AML-193 (cell line): ENCODE measurements at regions not wholly inside any gene's neighbourhood (a gene's known extent, or its start where the extent isn't known, plus 50 kb on each side); places are given as distances from the start of the nearest gene placed in this dataset.
A peak's percentile ranks its signal among the peaks of the same experiment; 100 is the strongest.

Source experiments
- DNase-seq, 2 experiments: peaks; one replicate each; lab custom pipeline; 2025; lab: John Stamatoyannopoulos, UW

DNA sequence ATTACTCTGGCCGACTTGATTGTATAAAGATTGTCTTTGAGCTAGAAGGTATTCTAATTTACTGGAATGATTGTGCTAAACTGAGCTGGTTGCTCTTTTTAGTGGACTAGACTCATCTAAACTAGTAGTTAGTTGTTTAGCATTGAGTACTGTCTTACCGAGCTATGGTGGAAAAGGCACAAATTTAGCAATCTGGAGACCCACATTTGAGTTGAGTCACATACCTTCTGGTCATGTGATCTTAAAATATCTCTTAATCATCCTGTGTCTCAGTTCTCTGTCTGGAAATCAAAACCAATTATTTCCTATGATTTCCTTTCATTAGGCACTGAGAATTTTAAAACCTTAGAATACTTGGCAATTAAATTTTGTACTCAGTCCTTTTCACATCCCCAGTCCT lies 349.5 kb downstream of the IRS2 start:
- DNase-seq, result no peak

GRCh38 chr13:109436055-109436622 lies 350.2 kb downstream of the IRS2 start:
- no peak for DNase-seq

GRCh38 chr13:109431217-109431616 lies 355.2 kb downstream of the IRS2 start:
- no peak for DNase-seq

DNA sequence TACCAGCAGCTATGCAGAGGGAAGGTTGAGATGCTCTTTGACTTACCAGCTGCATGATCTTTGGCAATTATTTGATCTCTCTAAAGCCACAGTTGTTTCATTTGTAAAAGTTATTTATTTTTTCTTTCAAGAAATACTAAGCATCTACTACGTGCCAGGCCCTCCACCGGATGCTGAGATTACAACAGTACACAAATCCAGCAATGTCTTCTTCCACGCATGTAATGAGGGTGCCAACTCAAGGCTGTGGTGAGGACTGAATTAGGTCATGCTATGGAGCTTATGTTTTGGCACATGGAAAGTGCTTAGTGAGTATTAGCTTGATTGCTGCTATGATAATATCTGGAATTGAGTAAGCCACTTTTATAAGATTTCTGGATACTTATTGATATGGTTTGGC lies 358.2 kb downstream of the IRS2 start:
- DNase-seq, result no peak

DNA sequence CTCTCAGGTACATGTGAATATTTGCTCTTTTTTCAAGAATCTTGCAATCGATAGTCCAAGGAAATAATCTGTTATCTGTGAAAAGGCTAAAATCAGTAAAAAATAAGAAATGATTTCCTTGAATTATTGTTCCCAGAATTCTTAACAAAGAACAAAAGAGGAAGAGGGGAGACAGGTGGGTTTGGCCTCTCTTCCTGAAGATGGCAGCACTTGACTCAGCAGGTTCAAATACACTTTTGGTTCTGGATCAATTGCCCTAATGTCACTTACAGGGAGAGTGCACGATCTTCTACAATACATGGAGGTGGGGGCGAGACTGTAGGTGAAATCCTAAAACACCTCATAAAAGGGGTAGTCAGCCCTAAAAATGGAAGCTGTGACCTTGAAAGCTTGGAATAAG lies 358.7 kb downstream of the IRS2 start:
- no peak for DNase-seq

GRCh38 chr13:109427148-109427547 lies 359.2 kb downstream of the IRS2 start:
- no peak for DNase-seq

GRCh38 chr13:109426690-109426990 lies 359.7 kb downstream of the IRS2 start:
- no peak for DNase-seq

DNA sequence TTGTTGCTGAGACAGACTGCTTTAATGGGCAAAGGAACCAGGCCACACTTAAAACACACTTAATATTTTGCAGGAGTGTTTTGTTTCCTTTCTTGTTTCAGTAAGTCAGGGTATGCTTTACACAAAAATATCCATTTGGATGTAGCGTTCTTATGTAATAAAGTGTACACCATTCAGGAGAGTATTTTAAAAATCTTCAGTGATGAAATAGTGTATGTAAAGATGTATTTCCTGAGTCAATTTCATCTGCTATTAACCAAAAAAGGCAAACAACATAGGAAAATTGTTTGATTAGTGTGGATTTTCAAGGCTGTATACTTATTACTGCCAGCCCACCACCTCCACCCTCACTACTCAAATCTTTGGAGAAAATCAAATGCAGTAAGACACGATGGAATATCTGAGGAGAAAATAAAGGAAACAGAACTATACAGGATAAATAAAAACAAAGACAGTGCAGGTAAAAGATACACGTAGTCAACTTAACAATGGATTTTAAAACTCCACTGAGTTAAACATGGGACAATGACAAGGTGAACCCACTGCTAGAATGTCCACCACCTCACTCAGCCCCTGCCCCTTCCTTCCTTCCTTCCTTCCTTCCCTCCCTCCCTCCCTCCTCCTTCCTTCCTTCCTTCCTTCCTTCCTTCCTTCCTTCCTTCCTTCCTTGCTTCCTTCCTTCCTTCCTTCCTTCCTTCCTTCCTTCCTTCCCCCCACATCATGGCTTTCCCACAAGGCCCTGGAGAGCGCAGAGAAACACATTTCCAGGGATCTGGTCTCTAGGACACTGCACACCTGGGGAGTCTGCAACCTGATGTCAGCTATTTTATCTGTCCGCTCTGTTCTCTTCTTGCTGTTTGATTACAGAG lies 360.3 kb downstream of the IRS2 start:
- DNase-seq, result no peak

DNA sequence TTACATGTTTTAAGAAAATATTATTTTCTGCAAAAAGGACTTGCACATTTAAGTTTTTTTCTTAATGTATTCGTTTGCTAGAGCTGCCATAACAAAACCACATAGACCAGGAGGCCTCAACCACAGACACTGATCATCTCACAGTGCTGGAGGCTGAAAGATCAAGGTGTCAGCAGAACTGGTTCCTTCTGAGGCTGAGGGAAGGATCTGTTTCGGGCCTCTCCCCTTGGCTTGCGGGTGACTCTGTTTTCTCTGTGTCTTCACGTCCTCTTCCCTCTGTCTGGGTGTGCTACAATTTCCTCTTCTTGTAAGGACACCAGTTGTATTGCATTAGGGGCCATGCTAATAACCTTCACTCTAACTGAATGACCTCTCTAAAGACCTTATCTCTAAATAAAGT lies 364.2 kb downstream of the IRS2 start:
- DNase-seq, result peak; percentile 85 to 86

GRCh38 chr13:109419896-109420295 lies 366.5 kb downstream of the IRS2 start:
- no peak for DNase-seq

GRCh38 chr13:109418111-109418510 lies 368.3 kb downstream of the IRS2 start:
- DNase-seq, result peak; percentile 82 to 91

- no peak for DNase-seq
Measured at GRCh38 chr13:109416001-109416400, 370.4 kb downstream of the IRS2 start.

DNA sequence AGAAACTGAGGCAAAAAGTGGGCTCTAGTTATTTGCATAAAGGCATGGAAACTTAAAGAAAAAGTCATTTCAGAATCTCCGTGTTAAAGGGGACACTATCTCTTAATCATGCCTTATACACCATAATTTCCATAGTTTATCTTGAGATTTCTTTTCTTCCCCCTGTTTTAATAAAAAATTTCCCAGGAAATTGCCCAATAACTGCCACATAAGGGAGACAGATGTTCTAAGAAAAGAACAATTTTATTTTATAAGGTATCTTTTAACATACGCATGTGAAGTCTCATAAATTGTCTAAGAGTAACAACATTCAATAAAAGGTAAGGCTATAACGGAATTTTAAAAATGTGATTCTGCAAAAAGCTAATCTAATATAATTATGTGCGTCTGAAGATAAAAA lies 371.3 kb downstream of the IRS2 start:
- no peak for DNase-seq

DNA sequence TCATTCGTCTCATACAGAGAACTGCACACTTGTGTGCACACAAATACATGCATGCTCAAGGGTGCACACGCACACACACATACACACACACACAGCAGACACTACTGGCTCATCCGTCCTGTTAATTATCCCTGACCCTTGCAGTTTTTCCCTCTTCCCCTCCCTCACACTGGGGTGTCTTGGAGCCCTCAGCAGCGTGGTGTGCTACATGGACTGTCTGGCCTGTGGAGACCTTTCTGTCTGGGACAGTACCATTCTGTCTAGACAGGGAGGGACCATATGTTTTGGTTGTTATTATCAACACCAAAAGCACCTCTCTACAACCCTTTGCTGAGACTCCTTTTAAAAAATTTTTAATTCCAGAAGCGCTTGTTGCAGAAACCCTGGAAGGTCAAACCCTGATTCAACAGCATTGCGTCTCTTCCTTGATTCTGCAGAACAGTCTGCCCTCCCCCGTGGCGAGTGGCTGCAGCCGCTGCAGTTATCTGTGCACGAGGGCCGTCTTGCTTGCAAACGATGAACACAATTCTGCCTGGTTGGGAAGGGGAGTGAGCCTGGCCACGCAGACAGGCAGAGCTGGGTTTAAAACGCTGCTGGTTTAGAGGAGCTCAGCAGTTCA lies 374.0 kb downstream of the IRS2 start:
- no peak for DNase-seq

GRCh38 chr13:109410868-109411267 lies 375.5 kb downstream of the IRS2 start:
- no peak for DNase-seq

DNA sequence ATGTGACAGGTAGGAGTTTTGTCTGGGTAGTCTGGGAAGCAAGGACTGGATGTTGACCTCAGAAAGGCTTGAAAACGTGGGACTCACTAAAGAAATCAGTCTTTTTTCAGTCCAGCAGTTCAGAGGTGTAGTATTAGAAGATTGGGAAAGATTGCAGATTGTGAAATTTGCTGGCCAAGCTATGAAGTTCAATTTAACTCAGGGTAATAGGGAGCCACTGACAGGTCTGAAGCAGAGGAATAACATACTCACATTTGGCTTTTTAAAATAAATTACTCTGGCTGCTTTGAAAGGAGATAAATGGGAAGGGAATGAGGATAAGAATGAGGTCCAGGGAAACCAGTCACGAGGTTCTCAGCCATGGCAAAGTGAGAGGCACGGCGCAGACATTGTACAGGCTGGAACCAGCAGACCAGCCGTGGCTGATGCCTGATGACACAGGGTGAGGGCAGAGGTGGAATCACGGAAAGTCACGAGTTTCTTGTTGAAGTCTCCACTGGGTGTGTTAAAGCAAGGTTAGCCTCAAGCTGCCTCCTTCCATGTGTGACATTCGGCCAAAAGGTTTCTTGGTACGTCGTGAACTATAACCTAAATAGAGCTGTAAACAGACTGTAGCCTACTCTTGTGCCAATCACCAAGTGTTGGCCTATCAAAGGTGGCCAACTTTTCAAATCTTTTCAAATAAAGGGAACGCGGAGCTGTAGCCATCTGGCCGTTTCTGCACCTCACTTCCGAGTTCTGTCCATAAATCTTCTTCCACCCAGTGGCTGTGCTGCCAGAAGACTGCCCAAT lies 377.6 kb downstream of the IRS2 start:
- DNase-seq, result peak; percentile 50 to 55

DNA sequence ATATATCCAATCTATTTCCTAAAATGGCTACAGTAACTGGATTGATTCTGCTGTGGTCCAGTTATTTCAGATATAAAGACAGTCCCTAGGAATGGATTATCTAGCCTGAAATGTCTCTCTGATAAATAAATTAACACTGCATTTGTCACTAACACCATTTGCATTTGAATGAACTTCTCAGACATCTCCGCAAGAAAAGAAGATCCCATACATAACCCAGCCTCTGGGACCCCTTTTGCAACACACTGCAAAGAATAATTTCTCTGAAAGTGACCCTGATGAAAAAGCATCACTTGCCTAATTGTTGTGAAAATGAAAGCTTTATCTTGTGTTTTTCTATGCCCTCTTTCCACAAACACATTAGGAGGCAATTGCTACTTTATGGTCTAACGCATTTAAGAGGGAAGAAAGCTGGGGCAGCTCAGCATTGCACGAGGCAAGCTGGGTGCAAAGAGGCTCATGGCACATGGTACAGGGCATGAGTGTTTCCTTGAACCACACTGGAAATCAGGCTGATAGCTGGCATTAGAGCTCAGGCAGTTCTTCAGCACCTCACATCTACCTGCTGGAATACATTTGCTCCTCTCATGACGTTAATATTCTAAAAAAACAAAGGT lies 379.9 kb downstream of the IRS2 start:
- no peak for DNase-seq

DNA sequence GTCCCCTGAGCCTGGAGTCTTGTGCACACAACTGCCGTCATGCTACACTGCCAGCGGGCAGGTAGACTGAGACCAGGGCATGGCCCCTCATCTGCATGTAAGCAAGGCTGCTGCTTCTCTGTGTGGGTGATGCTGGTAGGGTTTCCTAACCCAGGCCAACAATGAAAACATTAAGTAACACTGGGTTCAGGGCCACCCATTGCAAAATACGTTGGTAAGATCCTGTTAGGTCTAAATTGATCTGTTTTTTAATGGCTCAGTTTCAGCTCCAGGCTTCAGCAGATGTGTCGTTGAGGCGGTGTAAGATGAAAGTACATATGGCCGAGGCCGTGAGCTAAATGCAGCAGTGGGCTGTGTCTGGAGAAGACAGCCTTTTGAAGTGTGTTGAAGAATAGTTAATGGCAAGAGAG lies 383.4 kb downstream of the IRS2 start:
- peak; percentile 92 to 94 for DNase-seq

DNA sequence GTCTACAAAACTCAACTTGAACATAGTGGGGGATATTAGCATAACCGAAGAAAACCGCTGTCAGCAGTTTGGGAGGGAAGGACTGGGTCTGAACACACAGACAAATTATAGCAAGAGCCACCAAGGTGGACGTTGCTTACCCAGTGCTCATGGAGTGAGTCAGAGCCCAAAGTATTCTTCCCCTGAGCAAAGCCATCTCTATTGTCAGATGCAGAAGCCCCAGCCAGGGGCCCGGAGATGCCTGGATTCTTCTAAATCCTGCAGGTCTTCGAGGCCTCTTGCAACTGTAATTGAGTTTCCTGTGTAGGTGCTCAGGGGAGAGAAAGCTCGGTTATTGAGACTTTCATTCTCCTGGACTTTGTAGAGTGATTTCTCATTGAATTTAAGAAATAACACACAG lies 384.5 kb downstream of the IRS2 start:
- DNase-seq, result no peak

GRCh38 chr13:109401307-109401706 lies 385.1 kb downstream of the IRS2 start:
- no peak for DNase-seq

DNA sequence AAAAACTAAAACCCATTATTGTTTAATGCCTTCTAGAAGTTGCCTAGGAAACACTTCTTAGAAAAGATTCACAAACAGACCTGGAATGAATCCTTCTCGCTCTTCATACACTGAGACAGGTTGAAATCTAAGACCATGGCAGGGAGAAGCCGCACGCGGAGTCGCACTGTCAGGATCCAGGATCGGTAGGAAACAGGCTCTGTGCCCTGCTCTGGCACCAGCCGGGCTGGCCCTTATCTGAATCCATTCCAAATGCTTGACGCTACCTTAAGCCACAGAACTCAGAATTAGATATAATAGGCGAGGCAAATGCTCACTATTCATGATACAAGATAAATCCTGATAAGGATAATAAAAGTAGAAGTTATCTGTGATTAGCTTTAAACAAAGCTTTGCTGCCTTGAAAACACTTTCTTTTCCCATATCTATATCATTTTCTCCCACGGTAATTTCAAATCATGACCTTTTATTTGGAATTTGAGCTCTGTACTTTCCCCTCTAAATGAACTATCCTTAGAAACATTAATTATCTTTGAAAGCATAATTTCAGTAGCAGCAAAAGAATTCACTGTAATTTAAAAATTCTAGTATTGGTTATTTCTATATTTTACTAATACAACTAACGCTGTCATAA lies 385.6 kb downstream of the IRS2 start:
- no peak for DNase-seq

- no peak for DNase-seq
Measured at GRCh38 chr13:109400209-109400608, 386.2 kb downstream of the IRS2 start.
